ENCODE measurements at regions not wholly inside any gene's neighbourhood (a gene's known extent, or its start where the extent isn't known, plus 50 kb on each side); places are given as distances from the start of the nearest gene placed in this dataset.
"Not testable (repeated sequence)": the region's sequence is repeated elsewhere in the genome, so short reads cannot be mapped to it uniquely, and the experiment has no call there.

- DNase-seq (ENCODE audit: low spot score): not testable (repeated sequence)
These were observed 291.4 kb upstream of the ZNF337 start for GRCh38 chr20:25987928-25988560.

GRCh38 chr20:25987073-25987927, 290.6 kb upstream of the ZNF337 start:
- DNase-seq (ENCODE audit: low spot score): peak; percentile 48

GRCh38 chr20:25985597-25985996, 288.9 kb upstream of the ZNF337 start:
- DNase-seq (ENCODE audit: low spot score): no peak

- no peak for DNase-seq (ENCODE audit: low spot score)
These were observed 288.3 kb upstream of the ZNF337 start for GRCh38 chr20:25984933-25985332.

- not testable (repeated sequence) for DNase-seq (ENCODE audit: low spot score)
These were observed 286.0 kb upstream of the ZNF337 start for GRCh38 chr20:25982701-25983100.

- DNase-seq (ENCODE audit: low spot score): not testable (repeated sequence)
These were observed 282.0 kb upstream of the ZNF337 start for GRCh38 chr20:25978450-25979190.

- DNase-seq (ENCODE audit: low spot score): peak; percentile 14
These were observed 279.2 kb upstream of the ZNF337 start for GRCh38 chr20:25975816-25976215.

- not testable (repeated sequence) for DNase-seq (ENCODE audit: low spot score)
These were observed 268.6 kb upstream of the ZNF337 start for GRCh38 chr20:25965203-25965602.

- not testable (repeated sequence) for DNase-seq (ENCODE audit: low spot score)
These were observed 257.2 kb upstream of the ZNF337 start for GRCh38 chr20:25953876-25954275.

GRCh38 chr20:25935230-25935629, 238.6 kb upstream of the ZNF337 start:
- DNase-seq (ENCODE audit: low spot score): not testable (repeated sequence)

GRCh38 chr20:25932806-25933205, 236.2 kb upstream of the ZNF337 start:
- DNase-seq (ENCODE audit: low spot score): not testable (repeated sequence)

- DNase-seq (ENCODE audit: low spot score): not testable (repeated sequence)
These were observed 235.5 kb upstream of the ZNF337 start for GRCh38 chr20:25932170-25932569.

- not testable (repeated sequence) for DNase-seq (ENCODE audit: low spot score)
These were observed 205.7 kb upstream of the ZNF337 start for GRCh38 chr20:25902321-25902720.

GRCh38 chr20:25898663-25899062, 202.0 kb upstream of the ZNF337 start:
- not testable (repeated sequence) for DNase-seq (ENCODE audit: low spot score)

- DNase-seq (ENCODE audit: low spot score): not testable (repeated sequence)
These were observed 182.4 kb upstream of the ZNF337 start for GRCh38 chr20:25879096-25879495.

GRCh38 chr20:25868650-25868979, 172.0 kb upstream of the ZNF337 start:
- DNase-seq (ENCODE audit: low spot score): not testable (repeated sequence)

GRCh38 chr20:25867776-25868649, 171.4 kb upstream of the ZNF337 start:
- peak; percentile 80 for DNase-seq (ENCODE audit: low spot score)

- not testable (repeated sequence) for DNase-seq (ENCODE audit: low spot score)
These were observed 170.5 kb upstream of the ZNF337 start for GRCh38 chr20:25867015-25867775.

- peak; percentile 64 for DNase-seq (ENCODE audit: low spot score)
These were observed 169.3 kb upstream of the ZNF337 start for GRCh38 chr20:25865715-25866656.
